Neural cell (in vitro differentiated cells): ENCODE measurements at regions not wholly inside any gene's neighbourhood (a gene's known extent, or its start where the extent isn't known, plus 50 kb on each side); places are given as distances from the start of the nearest gene placed in this dataset.

Source experiments
- H2AFZ ChIP-seq: fragments of 200-600, 300-800 bp; sonication (generic), shearing (Covaris generic); 2 replicates; pipeline ENCODE4 v1.6.0; 2014; ENCODE audit warnings: low read depth, mild to moderate bottlenecking, antibody characterized with exemption, low read length, moderate library complexity
- H3F3A ChIP-seq: fragments of 200-600 bp; shearing (Covaris generic); 2 replicates; pipeline ENCODE4 v1.6.1; 2016; ENCODE audit warnings: mild to moderate bottlenecking, moderate library complexity, mixed read lengths, antibody characterized with exemption, low read length; ENCODE audit not compliant: insufficient read depth, poor library complexity, severe bottlenecking
- H3K27ac ChIP-seq: fragments of 200-600, 300-800 bp; sonication (generic), shearing (Covaris generic); 2 replicates; pipeline ENCODE4 v1.5.1; 2014; ENCODE audit warnings: mild to moderate bottlenecking, low read length, moderate library complexity
- H3K27me3 ChIP-seq: fragments of 300-800, 200-600 bp; sonication (generic), shearing (Covaris generic); 2 replicates; pipeline ENCODE4 v1.6.0; 2014; ENCODE audit warnings: mild to moderate bottlenecking, low read depth, low read length, moderate library complexity; ENCODE audit not compliant: insufficient read depth
- H3K36me3 ChIP-seq: fragments of 300-800, 200-600 bp; sonication (generic), shearing (Covaris generic); 2 replicates; pipeline ENCODE4 v1.5.1; 2014; ENCODE audit warnings: mild to moderate bottlenecking, antibody characterized with exemption, low read length, moderate library complexity; ENCODE audit not compliant: insufficient read depth
- H3K4me2 ChIP-seq: fragments of 300-800, 200-600 bp; sonication (generic), shearing (Covaris generic); 2 replicates; pipeline ENCODE4 v1.6.0; 2014; ENCODE audit warnings: mild to moderate bottlenecking, low read length
- H3K4me3 ChIP-seq: fragments of 300-800, 200-600 bp; sonication (generic), shearing (Covaris generic); 2 replicates; pipeline ENCODE4 v1.5.1; 2014; ENCODE audit warnings: mild to moderate bottlenecking, low read length, moderate library complexity
- H3K79me2 ChIP-seq: fragments of 200-600 bp; shearing (Covaris generic); replicated peaks from 2 replicates; pipeline ENCODE4 v1.6.0; 2014; ENCODE audit warnings: mild to moderate bottlenecking, low read length, moderate library complexity; ENCODE audit not compliant: insufficient read depth
- H3K9ac ChIP-seq: fragments of 300-800, 200-600 bp; sonication (generic), shearing (Covaris generic); 2 replicates; pipeline ENCODE4 v1.6.1; 2016; ENCODE audit warnings: mild to moderate bottlenecking, low read length, mixed read lengths
- H3K9me2 ChIP-seq: fragments of 200-600 bp; shearing (Covaris generic); 2 replicates; pipeline ENCODE4 v1.6.1; 2016; ENCODE audit warnings: mild to moderate bottlenecking, low read length, mixed read lengths; ENCODE audit not compliant: insufficient read depth
- H3K9me3 ChIP-seq: fragments of 200-600, 300-800 bp; sonication (generic), shearing (Covaris generic); 2 replicates; pipeline ENCODE4 v1.6.1; 2016; ENCODE audit warnings: mild to moderate bottlenecking, mixed run types, low read length, moderate library complexity, mixed read lengths
- H4K20me1 ChIP-seq: fragments of 200-600 bp; shearing (Covaris generic); 2 replicates; pipeline ENCODE4 v1.6.1; 2016; ENCODE audit warnings: mild to moderate bottlenecking, mixed run types; ENCODE audit not compliant: insufficient read depth
- CTCF ChIP-seq: fragments of 450-650 bp; IDR thresholded peaks from 2 replicates; pipeline ENCODE4 v1.5.1; 2014; ENCODE audit warnings: antibody characterized with exemption, mild to moderate bottlenecking, moderate library complexity; ENCODE audit not compliant: poor library complexity, severe bottlenecking
- EP300 ChIP-seq: fragments of 450-650 bp; conservative IDR thresholded peaks from 2 replicates; pipeline ENCODE4 v1.6.1; 2014; ENCODE audit warnings: antibody characterized with exemption, mild to moderate bottlenecking, moderate library complexity; ENCODE audit not compliant: poor library complexity, severe bottlenecking
- EZH2 ChIP-seq: fragments of 200-600, 300-800 bp; shearing (Covaris generic), sonication (generic); IDR thresholded peaks from 2 replicates; pipeline ENCODE4 v1.6.1; 2014; ENCODE audit warnings: antibody characterized with exemption, low read length, borderline replicate concordance, mild to moderate bottlenecking; ENCODE audit not compliant: insufficient read depth, poor library complexity, severe bottlenecking
- MXI1 ChIP-seq: fragments of 450-650 bp; conservative IDR thresholded peaks from 2 replicates; pipeline ENCODE4 v1.6.1; 2014; ENCODE audit warnings: antibody characterized with exemption, mild to moderate bottlenecking; ENCODE audit not compliant: poor library complexity, severe bottlenecking
- POLR2AphosphoS5 ChIP-seq: IDR thresholded peaks from 2 replicates; pipeline ENCODE4 v1.6.1; 2012
- RAD21 ChIP-seq: fragments of 450-650 bp; conservative IDR thresholded peaks from 2 replicates; pipeline ENCODE4 v1.6.1; 2014; ENCODE audit warnings: antibody characterized with exemption, mild to moderate bottlenecking, moderate library complexity
- REST ChIP-seq: IDR thresholded peaks from 2 replicates; pipeline ENCODE4 v1.6.1; 2012; ENCODE audit warnings: borderline replicate concordance
- SMC3 ChIP-seq: fragments of 450-650 bp; conservative IDR thresholded peaks from 2 replicates; pipeline ENCODE4 v1.6.1; 2014; ENCODE audit warnings: antibody characterized with exemption, mild to moderate bottlenecking, moderate library complexity; ENCODE audit not compliant: poor library complexity
- TAF1 ChIP-seq: IDR thresholded peaks from 2 replicates; pipeline ENCODE4 v1.6.1; 2012; ENCODE audit warnings: low read depth

GRCh38 chr21:16366207-16366606, 636.4 kb downstream of the USP25 start:
- Histone ChIP-seq H3K79me2 (peaks cover 3% of the 10 kb centered on the region), H3K4me3 (no peak overlapping the region), H3K27ac (no peak overlapping the region), H3K36me3 (no peaks in the 10 kb centered on the region), H3K27me3 (no peaks in the 10 kb centered on the region), H3K4me2 (no peak overlapping the region), H4K20me1 (no peaks in the 10 kb centered on the region), H3K9me2 (no peaks in the 10 kb centered on the region), H3K9ac (no peak overlapping the region), H3F3A (no peaks in the 10 kb centered on the region), H2AFZ (no peak overlapping the region), H3K9me3 (no peaks in the 10 kb centered on the region)
- TF ChIP-seq RAD21 (no peak), CTCF (no peak), MXI1 (no peak), EP300 (peak; percentile 75), SMC3 (no peak), REST (no peak), EZH2 (no peak), TAF1 (no peak), POLR2AphosphoS5 (peak; percentile 24)

GRCh38 chr21:16367079-16367478, 637.3 kb downstream of the USP25 start:
- H3F3A ChIP-seq: no peaks in the 10 kb centered on the region
- TF ChIP-seq SMC3 (no peak), RAD21 (no peak), CTCF (no peak), REST (no peak), EZH2 (no peak), POLR2AphosphoS5 (no peak), EP300 (no peak), MXI1 (no peak), TAF1 (no peak)
- H3K9ac ChIP-seq: no peak overlapping the region

More at GRCh38 chr21:16367079-16367478, 637.3 kb downstream of the USP25 start:
- Histone ChIP-seq H3K4me2 (no peak overlapping the region), H4K20me1 (no peaks in the 10 kb centered on the region), H3K27ac (no peak overlapping the region), H3K79me2 (peaks cover 3% of the 10 kb centered on the region), H3K9me3 (no peaks in the 10 kb centered on the region), H3K27me3 (no peaks in the 10 kb centered on the region), H3K9me2 (no peaks in the 10 kb centered on the region), H3K4me3 (no peak overlapping the region), H3K36me3 (no peaks in the 10 kb centered on the region), H2AFZ (no peak overlapping the region)
